NCI-H2107 (cell line): ENCODE measurements at regions not wholly inside any gene's neighbourhood (a gene's known extent, or its start where the extent isn't known, plus 50 kb on each side); places are given as distances from the start of the nearest gene placed in this dataset.

ENCODE experiments used
- DNase-seq: peaks from one replicate; lab custom pipeline; 2025; lab: John Stamatoyannopoulos, UW

GRCh38 chr21:38930853-38931252 is 125.1 kb downstream of the ETS2 start:
- no peak for DNase-seq

- no peak for DNase-seq
Observed at GRCh38 chr21:38930066-38930465, 124.3 kb downstream of the ETS2 start.

- no peak for DNase-seq
Observed at GRCh38 chr21:38929652-38930051, 123.9 kb downstream of the ETS2 start.

GRCh38 chr21:38929142-38929541 is 123.4 kb downstream of the ETS2 start:
- DNase-seq: no peak

- no peak for DNase-seq
Observed at GRCh38 chr21:38927776-38928175, 122.0 kb downstream of the ETS2 start.

- no peak for DNase-seq
Observed at GRCh38 chr21:38925923-38926322, 120.2 kb downstream of the ETS2 start.

GRCh38 chr21:38925478-38925877 is 119.7 kb downstream of the ETS2 start:
- DNase-seq: no peak

- DNase-seq: no peak
Observed at GRCh38 chr21:38924954-38925353, 119.2 kb downstream of the ETS2 start.

GRCh38 chr21:38923429-38923828 is 117.7 kb downstream of the ETS2 start:
- no peak for DNase-seq

GRCh38 chr21:38922474-38923235 is 116.9 kb downstream of the ETS2 start:
- DNase-seq: no peak

- DNase-seq: no peak
Observed at GRCh38 chr21:38921511-38922251, 116.0 kb downstream of the ETS2 start.

GRCh38 chr21:38920631-38921398 is 115.1 kb downstream of the ETS2 start:
- no peak for DNase-seq

GRCh38 chr21:38918607-38919346 is 113.0 kb downstream of the ETS2 start:
- DNase-seq: no peak

- peak; percentile 43 for DNase-seq
Observed at GRCh38 chr21:38917043-38917774, 111.5 kb downstream of the ETS2 start.

GRCh38 chr21:38916214-38916964 is 110.7 kb downstream of the ETS2 start:
- DNase-seq: no peak

GRCh38 chr21:38915546-38915945 is 109.8 kb downstream of the ETS2 start:
- no peak for DNase-seq

GRCh38 chr21:38914528-38915293 is 109.0 kb downstream of the ETS2 start:
- DNase-seq: peak; percentile 63

GRCh38 chr21:38913893-38914527 is 108.3 kb downstream of the ETS2 start:
- DNase-seq: no peak
